NCI-H526 treated with DMSO at 0.1 percent for 48 hours (cell line): ENCODE measurements at regions not wholly inside any gene's neighbourhood (a gene's known extent, or its start where the extent isn't known, plus 50 kb on each side); places are given as distances from the start of the nearest gene placed in this dataset.

ENCODE experiments used
- DNase-seq: peaks from one replicate; lab custom pipeline; 2025; lab: John Stamatoyannopoulos, UW

- DNase-seq = no peak
Observed at GRCh38 chr12:13841358-13841757, 140.0 kb downstream of the GRIN2B start.

GRCh38 chr12:13839365-13840336 is 141.8 kb downstream of the GRIN2B start:
- no peak for DNase-seq

DNA sequence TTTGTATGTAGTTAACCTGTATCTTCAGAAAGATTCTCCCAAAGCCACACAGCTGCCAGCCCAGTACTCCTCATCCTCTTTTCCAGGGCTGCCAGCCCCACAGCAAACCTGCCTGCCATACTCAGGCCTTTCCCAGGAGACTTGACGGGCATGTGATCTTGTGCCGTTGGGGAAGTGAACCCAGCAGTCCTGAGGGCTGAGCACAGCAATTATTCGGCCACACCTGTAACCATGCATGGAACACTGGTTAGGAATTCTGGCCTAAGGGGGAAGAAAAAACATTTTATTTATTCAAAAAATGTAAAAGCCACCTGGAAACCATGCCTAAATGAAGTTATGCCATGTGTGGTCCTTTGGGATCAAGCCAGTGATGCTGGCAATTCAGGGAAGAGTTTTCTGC is 145.3 kb downstream of the GRIN2B start:
- DNase-seq = no peak

DNA sequence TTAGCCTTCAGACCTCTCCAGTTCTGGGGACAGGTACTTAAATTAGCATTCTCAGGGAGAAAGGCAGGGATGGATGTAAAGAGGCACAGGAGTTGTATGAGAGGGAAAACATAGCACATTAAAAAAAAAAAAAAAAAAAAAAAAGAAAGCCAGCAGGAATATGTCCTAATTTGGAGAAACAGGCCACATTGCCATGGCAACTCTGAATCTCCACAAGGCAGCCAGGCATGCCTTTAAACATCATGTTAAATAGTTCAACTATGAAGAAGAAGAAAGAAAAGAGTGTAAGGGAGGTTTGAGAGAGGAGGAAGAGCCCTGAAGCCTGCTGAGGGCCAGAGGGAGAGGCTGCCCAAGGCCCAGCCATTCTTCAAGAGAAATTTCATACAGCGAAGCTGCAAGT is 145.8 kb downstream of the GRIN2B start:
- DNase-seq = no peak

GRCh38 chr12:13834241-13834640 is 147.2 kb downstream of the GRIN2B start:
- no peak for DNase-seq

DNA sequence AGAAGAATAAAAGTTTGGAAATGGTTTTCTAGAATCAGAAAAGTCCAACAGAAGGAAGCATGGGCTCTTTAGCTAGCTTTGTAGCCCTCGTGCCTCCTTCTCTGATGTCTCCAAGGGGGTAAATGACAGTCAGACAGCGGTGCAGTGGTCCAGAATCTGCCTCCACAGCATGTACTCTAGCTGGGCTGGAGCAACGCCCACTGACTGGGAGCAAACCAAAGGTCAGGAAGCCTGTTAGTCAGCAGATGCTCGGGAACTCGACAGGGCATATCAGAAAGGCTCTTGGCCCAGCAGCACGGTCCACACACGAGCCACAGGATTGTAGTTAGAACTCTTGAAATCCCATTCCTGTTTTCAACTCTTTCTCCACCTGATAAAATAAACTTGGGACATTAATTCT is 164.3 kb downstream of the GRIN2B start:
- DNase-seq = no peak

DNA sequence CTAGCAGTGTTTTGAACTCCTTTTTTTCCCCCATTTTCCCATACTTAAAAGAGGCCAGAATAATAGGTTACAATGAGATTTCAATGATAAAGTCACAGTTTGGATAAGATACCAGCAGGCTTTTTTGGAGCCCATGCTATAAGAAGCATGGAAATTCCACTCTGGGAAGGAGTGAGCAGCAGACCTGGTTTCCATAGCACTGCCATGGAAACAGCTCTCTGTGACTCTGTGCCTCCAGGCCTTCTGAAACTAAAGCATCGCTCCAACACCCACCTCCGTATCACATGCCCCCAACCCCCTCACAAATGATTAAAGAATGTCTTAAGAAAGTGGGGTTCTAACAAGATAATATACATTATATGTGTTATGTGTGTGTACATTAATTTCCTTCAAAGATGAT is 165.0 kb downstream of the GRIN2B start:
- DNase-seq = no peak

DNA sequence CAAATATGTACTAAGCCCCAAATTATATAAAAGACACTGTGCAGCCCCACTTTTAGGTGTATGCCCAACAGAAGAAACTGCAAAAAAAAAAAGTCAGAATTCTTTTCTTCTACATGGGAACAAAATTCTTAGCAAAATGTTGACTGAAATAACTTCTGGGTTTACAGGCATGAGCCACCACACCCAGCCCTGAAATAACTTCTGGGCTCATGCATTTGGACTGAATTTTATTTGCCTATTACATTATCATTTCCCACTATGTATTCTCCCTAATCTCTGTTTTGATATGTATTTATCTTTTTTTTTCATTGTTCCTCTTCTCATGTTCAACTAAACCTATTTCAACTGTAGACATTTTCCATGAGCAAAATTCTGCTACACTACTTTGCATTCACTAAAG is 169.2 kb downstream of the GRIN2B start:
- no peak for DNase-seq

DNA sequence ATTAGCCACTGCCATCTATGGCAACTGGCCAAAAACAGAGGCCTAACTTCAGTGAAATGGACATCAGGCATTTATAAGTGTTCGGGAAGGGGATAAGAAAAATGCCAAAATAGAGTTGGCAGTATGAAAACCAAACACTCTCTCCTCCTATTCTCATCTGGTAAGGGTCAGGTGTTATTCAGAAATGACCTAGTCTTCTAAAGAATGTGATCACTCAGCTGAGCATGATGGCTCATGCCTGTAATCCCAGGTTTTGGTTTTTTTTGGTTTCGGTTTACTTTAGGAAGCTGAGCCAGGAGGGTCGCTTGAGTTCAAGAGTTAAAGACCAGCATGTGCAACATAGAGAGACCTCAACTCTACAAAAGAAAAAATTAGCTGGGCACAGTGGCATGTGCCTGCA is 170.3 kb downstream of the GRIN2B start:
- no peak for DNase-seq

GRCh38 chr12:13805041-13805440 is 176.4 kb downstream of the GRIN2B start:
- no peak for DNase-seq

GRCh38 chr12:13801543-13801942 is 179.9 kb downstream of the GRIN2B start:
- no peak for DNase-seq

DNA sequence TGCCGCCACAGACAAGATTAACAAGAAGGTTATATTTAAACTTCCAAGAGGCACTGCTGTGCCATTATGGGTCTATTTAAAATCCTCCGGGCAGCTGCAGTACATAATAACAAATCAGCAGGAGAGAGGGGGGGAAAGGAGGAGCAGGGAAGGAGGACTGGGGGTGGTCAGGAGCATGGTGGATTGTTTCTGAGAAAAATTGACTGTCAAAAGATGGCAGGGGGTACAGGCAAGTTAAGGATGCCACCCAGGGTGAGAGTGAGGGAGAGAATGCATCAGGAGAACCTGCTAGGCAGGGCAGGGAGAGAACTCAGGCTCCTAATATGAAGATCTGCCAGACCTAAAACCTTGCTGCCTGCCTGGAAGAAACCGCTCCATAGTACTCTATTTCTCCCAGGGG is 181.8 kb downstream of the GRIN2B start:
- no peak for DNase-seq

DNA sequence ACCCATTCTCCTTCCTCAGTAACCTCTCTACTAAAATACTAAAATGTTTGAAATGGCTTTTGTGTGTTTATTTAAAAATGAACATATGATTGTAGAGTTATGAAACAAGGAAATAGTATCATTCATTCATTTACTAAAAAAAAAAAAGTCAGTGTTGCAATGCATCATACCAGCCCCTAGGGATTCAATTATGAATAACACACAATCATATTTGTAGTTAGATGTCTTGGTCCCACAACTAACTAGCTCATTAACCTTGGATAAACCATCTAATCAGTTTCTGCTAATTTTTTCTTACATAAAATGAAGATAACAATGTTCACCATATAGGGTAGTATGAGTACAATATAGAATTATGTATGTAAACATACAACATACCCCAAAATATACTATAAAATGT is 183.2 kb downstream of the GRIN2B start:
- no peak for DNase-seq

GRCh38 chr12:13794706-13795105 is 186.7 kb downstream of the GRIN2B start:
- DNase-seq = no peak

GRCh38 chr12:13790317-13790716 is 191.1 kb downstream of the GRIN2B start:
- DNase-seq = no peak

- DNase-seq = no peak
Observed at GRCh38 chr12:13788626-13789025, 192.8 kb downstream of the GRIN2B start.

DNA sequence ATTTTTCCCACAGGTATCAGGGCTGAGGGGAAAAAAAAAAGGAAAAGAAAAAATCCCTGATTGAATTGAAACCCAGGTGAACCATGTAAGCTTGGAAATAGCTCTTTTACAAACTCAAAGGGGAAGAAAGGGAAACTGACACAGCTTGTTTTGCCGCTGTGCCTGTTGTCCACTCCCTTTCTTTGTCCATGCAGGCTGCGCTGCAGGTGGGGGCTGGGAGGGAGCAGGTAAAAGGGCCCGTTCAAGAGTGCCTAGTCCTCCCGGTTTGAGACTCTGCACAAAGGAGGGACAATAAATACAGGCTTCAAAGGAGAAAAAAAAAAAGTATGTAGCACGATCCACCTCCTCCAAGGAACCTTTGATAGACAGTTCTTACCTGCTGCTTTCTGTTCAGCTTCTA is 194.8 kb downstream of the GRIN2B start:
- no peak for DNase-seq

- DNase-seq = no peak
Observed at GRCh38 chr12:13784504-13784903, 196.9 kb downstream of the GRIN2B start.

DNA sequence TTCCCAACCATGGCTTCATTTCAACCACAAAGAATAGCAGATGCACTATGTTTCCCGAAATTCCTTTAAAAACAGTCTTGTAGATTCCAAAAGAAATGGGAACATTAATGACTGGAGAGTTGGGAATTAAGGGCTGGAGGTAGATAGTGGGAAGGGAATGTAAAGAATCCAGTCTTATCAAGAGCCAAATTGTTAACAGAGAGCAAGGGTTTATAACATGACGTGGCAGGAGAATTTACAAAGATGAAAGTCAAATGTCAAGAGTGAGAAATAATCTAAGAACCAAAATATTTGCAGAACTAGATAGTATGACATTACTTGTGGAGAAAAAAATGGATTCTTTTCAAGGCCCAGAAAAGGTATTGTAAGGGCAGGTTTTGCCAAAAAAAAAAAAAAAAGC is 200.9 kb downstream of the GRIN2B start:
- DNase-seq = no peak

- no peak for DNase-seq
Observed at GRCh38 chr12:13777374-13777773, 204.0 kb downstream of the GRIN2B start.

GRCh38 chr12:13772264-13772663 is 209.1 kb downstream of the GRIN2B start:
- DNase-seq = no peak

- DNase-seq = no peak
Observed at GRCh38 chr12:13770576-13770975, 210.8 kb downstream of the GRIN2B start.

- DNase-seq = no peak
Observed at GRCh38 chr12:13769966-13770365, 211.4 kb downstream of the GRIN2B start.

GRCh38 chr12:13769273-13769672 is 212.1 kb downstream of the GRIN2B start:
- no peak for DNase-seq
